ENCODE measurements at regions not wholly inside any gene's neighbourhood (a gene's known extent, or its start where the extent isn't known, plus 50 kb on each side); places are given as distances from the start of the nearest gene placed in this dataset.

DNA sequence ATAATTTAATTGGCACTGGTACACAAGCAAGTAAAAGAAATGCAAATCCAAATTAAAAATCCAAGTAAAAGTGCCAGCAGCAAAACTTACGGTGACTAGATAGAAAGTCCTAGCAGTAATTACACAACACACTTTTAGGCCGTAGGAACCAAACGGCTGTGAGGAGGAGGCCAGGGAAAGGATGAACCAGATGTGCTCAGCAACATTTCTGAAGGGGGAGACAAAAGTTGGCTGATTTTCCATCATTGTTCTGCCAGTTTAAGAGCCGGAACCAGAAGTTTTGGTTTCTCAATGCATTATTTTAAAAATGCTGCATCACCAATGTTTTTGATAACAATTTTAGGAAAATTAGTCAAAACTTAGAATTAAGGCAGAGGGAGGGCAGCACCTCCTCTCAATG lies 68.7 kb upstream of the ENPP6 start:
- DNase-seq (ENCODE audit: extremely low spot score, unreplicated experiment) = no peak
- H3K27me3 Mint-ChIP-seq = no peaks in the 10 kb centered on the region
- no peaks in the 10 kb centered on the region for H3K9me3 Mint-ChIP-seq
- TF ChIP-seq, protein P1, sequence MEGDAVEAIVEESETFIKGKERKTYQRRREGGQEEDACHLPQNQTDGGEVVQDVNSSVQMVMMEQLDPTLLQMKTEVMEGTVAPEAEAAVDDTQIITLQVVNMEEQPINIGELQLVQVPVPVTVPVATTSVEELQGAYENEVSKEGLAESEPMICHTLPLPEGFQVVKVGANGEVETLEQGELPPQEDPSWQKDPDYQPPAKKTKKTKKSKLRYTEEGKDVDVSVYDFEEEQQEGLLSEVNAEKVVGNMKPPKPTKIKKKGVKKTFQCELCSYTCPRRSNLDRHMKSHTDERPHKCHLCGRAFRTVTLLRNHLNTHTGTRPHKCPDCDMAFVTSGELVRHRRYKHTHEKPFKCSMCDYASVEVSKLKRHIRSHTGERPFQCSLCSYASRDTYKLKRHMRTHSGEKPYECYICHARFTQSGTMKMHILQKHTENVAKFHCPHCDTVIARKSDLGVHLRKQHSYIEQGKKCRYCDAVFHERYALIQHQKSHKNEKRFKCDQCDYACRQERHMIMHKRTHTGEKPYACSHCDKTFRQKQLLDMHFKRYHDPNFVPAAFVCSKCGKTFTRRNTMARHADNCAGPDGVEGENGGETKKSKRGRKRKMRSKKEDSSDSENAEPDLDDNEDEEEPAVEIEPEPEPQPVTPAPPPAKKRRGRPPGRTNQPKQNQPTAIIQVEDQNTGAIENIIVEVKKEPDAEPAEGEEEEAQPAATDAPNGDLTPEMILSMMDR (conservative IDR thresholded peaks at IDR 0.05) = no peak
- H3K4me1 Mint-ChIP-seq (ENCODE audit: unreplicated experiment) = peaks cover 17% of the 10 kb centered on the region
- no peak overlapping the region for H3K27ac Mint-ChIP-seq
- no peaks in the 10 kb centered on the region for H3K36me3 Mint-ChIP-seq
- no peak overlapping the region for H3K4me3 Mint-ChIP-seq

- Mint-ChIP-seq H3K9me3 (no peaks in the 10 kb centered on the region), H3K27me3 (no peaks in the 10 kb centered on the region), H3K4me3 (no peak overlapping the region), H3K4me1 (ENCODE audit: unreplicated experiment) (peaks cover 17% of the 10 kb centered on the region), H3K27ac (no peak overlapping the region), H3K36me3 (no peaks in the 10 kb centered on the region)
- TF ChIP-seq, protein P1 (conservative IDR thresholded peaks at IDR 0.05) = no peak
- DNase-seq (ENCODE audit: extremely low spot score, unreplicated experiment) = no peak
Observed at GRCh38 chr4:184284742-184285141, 67.1 kb upstream of the ENPP6 start.

DNA sequence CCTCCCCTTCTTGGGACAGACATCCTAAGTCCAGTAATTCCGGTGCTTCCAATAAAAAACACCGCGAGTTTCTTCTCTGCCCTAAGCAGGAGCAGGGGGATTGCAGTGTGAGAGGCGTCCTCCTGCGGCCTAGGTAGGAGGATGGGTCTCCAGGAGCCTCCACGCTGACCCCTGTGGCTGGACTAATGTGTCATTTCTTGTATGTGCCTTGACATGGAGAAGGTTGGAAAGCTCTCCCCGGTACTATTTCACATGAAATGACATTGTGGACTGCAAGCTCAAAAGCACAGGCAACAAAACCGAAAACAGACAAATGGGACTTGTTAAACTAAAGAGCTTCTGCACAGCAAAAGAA lies 66.6 kb upstream of the ENPP6 start:
- DNase-seq (ENCODE audit: extremely low spot score, unreplicated experiment) = no peak
- no peak overlapping the region for H3K4me3 Mint-ChIP-seq
- H3K9me3 Mint-ChIP-seq = no peaks in the 10 kb centered on the region
- TF ChIP-seq, protein P1 (conservative IDR thresholded peaks at IDR 0.05) = no peak
- no peak overlapping the region for H3K27ac Mint-ChIP-seq
- H3K27me3 Mint-ChIP-seq = no peaks in the 10 kb centered on the region
- H3K4me1 Mint-ChIP-seq (ENCODE audit: unreplicated experiment) = peaks cover 17% of the 10 kb centered on the region
- H3K36me3 Mint-ChIP-seq = no peaks in the 10 kb centered on the region

GRCh38 chr4:184283659-184284335 lies 66.1 kb upstream of the ENPP6 start:
- Mint-ChIP-seq H3K27me3 (no peaks in the 10 kb centered on the region), H3K4me3 (no peak overlapping the region), H3K4me1 (ENCODE audit: unreplicated experiment) (peaks cover 17% of the 10 kb centered on the region), H3K36me3 (no peaks in the 10 kb centered on the region), H3K9me3 (no peaks in the 10 kb centered on the region), H3K27ac (no peak overlapping the region)
- no peak for DNase-seq (ENCODE audit: extremely low spot score, unreplicated experiment)
- TF ChIP-seq, protein P1 (conservative IDR thresholded peaks at IDR 0.05) = no peak

DNA sequence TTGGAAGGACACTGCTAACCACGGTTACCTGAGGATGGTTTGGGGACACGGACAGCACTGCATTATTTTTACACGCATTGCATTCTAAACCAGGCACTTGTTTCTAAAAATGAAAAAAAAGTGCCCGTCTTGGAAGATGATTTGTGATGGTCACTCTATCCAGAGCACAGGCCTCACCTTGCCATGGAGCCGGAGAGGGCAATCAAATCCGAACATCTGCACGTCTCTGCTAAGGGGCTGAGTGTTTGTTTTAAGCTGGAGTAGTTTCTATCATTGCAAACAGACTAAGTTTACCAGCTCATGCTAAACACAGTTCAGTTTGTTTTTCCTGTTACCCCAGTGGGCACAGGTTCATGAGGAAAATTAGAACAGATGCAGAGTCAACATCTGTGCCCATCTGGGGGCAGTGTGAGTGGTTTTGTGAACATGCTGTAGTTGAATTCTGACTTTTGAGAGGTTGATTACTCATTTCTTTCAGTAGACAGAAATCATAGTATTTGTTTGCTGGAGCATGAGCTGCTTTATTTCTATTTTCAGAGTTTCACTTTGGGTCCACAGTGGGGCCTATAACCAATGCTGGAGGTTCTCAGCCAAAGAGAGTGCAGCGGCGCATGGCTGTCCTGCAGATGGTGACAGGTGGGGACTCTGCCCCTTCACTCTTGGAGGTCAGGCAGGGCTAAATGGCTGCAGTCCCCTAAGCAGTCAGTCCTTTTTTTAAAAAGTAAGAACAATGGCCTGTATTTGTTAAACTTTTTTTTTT lies 65.4 kb upstream of the ENPP6 start:
- Mint-ChIP-seq H3K4me1 (ENCODE audit: unreplicated experiment) (peaks cover 10% of the 10 kb centered on the region), H3K4me3 (no peak overlapping the region), H3K36me3 (no peaks in the 10 kb centered on the region), H3K27me3 (no peaks in the 10 kb centered on the region), H3K27ac (no peak overlapping the region), H3K9me3 (no peaks in the 10 kb centered on the region)
- no peak for DNase-seq (ENCODE audit: extremely low spot score, unreplicated experiment)
- TF ChIP-seq, protein P1 (conservative IDR thresholded peaks at IDR 0.05) = no peak

Measured in type B pancreatic cell (in vitro differentiated cells).